ENCODE measurements at regions not wholly inside any gene's neighbourhood (a gene's known extent, or its start where the extent isn't known, plus 50 kb on each side); places are given as distances from the start of the nearest gene placed in this dataset.
"Not testable (repeated sequence)": the region's sequence is repeated elsewhere in the genome, so short reads cannot be mapped to it uniquely, and the experiment has no call there.

DNA sequence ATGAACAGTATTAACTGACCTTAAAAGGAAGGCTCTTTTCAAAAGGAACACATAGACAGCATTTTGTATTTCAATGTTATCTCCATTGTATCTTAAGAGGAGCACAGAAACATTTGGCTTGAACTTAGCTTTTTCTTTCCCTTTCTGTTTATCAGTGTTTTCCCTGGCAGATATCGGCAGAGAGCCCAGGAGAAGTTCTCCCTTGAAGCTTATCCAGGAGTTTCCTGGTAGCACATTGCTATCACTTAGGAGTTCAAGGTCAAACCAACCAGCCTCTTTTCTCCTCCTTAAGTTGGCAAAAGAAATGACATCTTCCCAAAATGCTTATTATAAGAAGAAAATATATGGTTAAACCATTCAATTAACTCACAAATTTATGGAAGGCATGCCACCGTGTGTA is 344.6 kb upstream of the UBE2E2 start:
- Histone ChIP-seq H3K36me3 (ENCODE audit: insufficient read depth, low read length) (no peaks in the 10 kb centered on the region), H3K9me3 (ENCODE audit: low read depth, low read length) (no peaks in the 10 kb centered on the region), H3K27ac (ENCODE audit: low read depth, low read length) (no peak overlapping the region), H4K20me1 (ENCODE audit: insufficient read depth, low read length) (no peaks in the 10 kb centered on the region), H3K27me3 (ENCODE audit: insufficient read depth, low read length) (no peaks in the 10 kb centered on the region), H3K4me3 (ENCODE audit: insufficient read depth, low read length) (no peak overlapping the region), H3K79me2 (ENCODE audit: insufficient read depth, low read length) (no peaks in the 10 kb centered on the region), H3K4me2 (ENCODE audit: insufficient read depth, low read length) (no peak overlapping the region), H2AFZ (ENCODE audit: low read length) (no peak overlapping the region), H3K4me1 (ENCODE audit: insufficient read depth, low read length) (no peaks in the 10 kb centered on the region)
- no peak for DNase-seq (ENCODE audit: insufficient read length, low spot score, missing footprints)
- TF ChIP-seq, protein P1, sequence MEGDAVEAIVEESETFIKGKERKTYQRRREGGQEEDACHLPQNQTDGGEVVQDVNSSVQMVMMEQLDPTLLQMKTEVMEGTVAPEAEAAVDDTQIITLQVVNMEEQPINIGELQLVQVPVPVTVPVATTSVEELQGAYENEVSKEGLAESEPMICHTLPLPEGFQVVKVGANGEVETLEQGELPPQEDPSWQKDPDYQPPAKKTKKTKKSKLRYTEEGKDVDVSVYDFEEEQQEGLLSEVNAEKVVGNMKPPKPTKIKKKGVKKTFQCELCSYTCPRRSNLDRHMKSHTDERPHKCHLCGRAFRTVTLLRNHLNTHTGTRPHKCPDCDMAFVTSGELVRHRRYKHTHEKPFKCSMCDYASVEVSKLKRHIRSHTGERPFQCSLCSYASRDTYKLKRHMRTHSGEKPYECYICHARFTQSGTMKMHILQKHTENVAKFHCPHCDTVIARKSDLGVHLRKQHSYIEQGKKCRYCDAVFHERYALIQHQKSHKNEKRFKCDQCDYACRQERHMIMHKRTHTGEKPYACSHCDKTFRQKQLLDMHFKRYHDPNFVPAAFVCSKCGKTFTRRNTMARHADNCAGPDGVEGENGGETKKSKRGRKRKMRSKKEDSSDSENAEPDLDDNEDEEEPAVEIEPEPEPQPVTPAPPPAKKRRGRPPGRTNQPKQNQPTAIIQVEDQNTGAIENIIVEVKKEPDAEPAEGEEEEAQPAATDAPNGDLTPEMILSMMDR (IDR thresholded peaks at IDR 0.05; ENCODE audit: extremely low read depth, low read depth, low read length): no peak

DNA sequence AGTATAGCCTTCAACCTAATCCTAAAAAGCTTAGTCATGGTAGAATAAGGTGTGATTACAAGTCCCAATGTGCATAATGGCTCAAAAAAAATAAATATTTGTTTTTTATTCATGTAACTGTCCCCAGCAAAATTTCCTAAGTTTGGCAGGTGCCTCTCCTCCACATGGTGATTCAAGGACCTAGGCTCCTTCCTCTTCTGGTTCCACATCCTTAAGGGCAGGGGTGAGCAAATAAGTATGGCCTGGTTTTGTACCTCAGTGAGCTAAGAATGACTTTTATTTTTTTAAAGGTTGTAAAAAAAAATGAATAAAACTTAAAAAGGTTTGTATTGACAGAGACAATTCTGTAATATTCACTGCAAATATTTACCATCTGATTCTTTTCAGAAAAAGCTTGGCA is 343.5 kb upstream of the UBE2E2 start:
- Histone ChIP-seq H3K79me2 (ENCODE audit: insufficient read depth, low read length) (no peaks in the 10 kb centered on the region), H3K4me3 (ENCODE audit: insufficient read depth, low read length) (no peak overlapping the region), H3K9me3 (ENCODE audit: low read depth, low read length) (no peaks in the 10 kb centered on the region)

DNA sequence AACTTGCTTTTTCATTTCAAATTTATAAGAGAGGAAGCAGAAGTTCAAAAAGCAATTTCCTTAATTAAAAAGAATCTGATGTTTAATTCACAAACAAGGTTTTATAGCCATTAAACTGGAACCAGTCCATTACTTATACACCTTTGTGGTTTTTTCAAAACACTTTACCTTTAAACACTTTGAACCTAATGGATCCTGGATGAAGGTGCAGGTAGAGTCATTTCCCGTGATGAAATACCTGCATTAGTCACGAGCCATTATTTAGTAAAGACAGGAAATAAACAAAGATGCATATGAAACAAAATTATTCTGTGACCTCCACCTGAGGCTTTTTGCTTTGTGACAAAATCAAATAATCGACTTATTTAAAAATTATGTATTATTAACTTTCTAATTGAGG is 341.7 kb upstream of the UBE2E2 start:
- Histone ChIP-seq H3K79me2 (ENCODE audit: insufficient read depth, low read length) (no peaks in the 10 kb centered on the region), H3K4me3 (ENCODE audit: insufficient read depth, low read length) (no peak overlapping the region), H2AFZ (ENCODE audit: low read length) (no peak overlapping the region), H3K9me3 (ENCODE audit: low read depth, low read length) (no peaks in the 10 kb centered on the region), H4K20me1 (ENCODE audit: insufficient read depth, low read length) (no peaks in the 10 kb centered on the region), H3K4me1 (ENCODE audit: insufficient read depth, low read length) (no peaks in the 10 kb centered on the region), H3K27ac (ENCODE audit: low read depth, low read length) (no peak overlapping the region), H3K4me2 (ENCODE audit: insufficient read depth, low read length) (no peak overlapping the region), H3K27me3 (ENCODE audit: insufficient read depth, low read length) (no peaks in the 10 kb centered on the region), H3K36me3 (ENCODE audit: insufficient read depth, low read length) (no peaks in the 10 kb centered on the region)
- DNase-seq (ENCODE audit: insufficient read length, low spot score, missing footprints): no peak
- TF ChIP-seq, protein P1 (IDR thresholded peaks at IDR 0.05; ENCODE audit: extremely low read depth, low read depth, low read length): no peak

More for the DNA sequence above, 343.5 kb upstream of the UBE2E2 start:
- TF ChIP-seq, protein P1 (IDR thresholded peaks at IDR 0.05; ENCODE audit: extremely low read depth, low read depth, low read length): no peak
- DNase-seq (ENCODE audit: insufficient read length, low spot score, missing footprints): no peak
- Histone ChIP-seq H2AFZ (ENCODE audit: low read length) (no peak overlapping the region), H3K36me3 (ENCODE audit: insufficient read depth, low read length) (no peaks in the 10 kb centered on the region), H3K4me2 (ENCODE audit: insufficient read depth, low read length) (no peak overlapping the region), H3K27ac (ENCODE audit: low read depth, low read length) (no peak overlapping the region), H3K4me1 (ENCODE audit: insufficient read depth, low read length) (no peaks in the 10 kb centered on the region), H3K27me3 (ENCODE audit: insufficient read depth, low read length) (no peaks in the 10 kb centered on the region), H4K20me1 (ENCODE audit: insufficient read depth, low read length) (no peaks in the 10 kb centered on the region)

DNA sequence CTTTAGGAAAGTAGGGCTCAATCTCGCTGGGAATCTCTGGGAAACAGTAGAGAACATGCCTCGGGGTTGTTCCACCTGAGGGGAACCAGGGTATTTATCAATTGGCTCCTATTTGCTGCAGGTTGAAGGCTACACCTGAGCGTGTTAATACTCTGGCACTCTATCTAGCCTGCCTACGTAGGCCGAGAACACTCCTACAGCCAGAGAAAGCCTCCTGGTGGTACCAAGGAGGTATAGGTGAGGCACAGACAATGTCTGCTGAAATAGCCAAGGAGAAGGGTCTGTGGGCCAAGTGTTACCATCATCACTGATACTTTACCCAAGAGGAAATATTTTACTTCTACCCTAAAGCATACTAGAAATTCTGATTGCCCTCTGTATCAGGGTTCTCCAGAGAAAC is 341.0 kb upstream of the UBE2E2 start:
- Histone ChIP-seq H3K4me1 (ENCODE audit: insufficient read depth, low read length) (no peaks in the 10 kb centered on the region), H3K9me3 (ENCODE audit: low read depth, low read length) (no peaks in the 10 kb centered on the region), H3K79me2 (ENCODE audit: insufficient read depth, low read length) (no peaks in the 10 kb centered on the region), H3K4me3 (ENCODE audit: insufficient read depth, low read length) (no peak overlapping the region), H2AFZ (ENCODE audit: low read length) (no peak overlapping the region), H3K36me3 (ENCODE audit: insufficient read depth, low read length) (no peaks in the 10 kb centered on the region), H3K27me3 (ENCODE audit: insufficient read depth, low read length) (no peaks in the 10 kb centered on the region), H3K27ac (ENCODE audit: low read depth, low read length) (no peak overlapping the region), H3K4me2 (ENCODE audit: insufficient read depth, low read length) (no peak overlapping the region), H4K20me1 (ENCODE audit: insufficient read depth, low read length) (no peaks in the 10 kb centered on the region)
- TF ChIP-seq, protein P1 (IDR thresholded peaks at IDR 0.05; ENCODE audit: extremely low read depth, low read depth, low read length): no peak
- no peak for DNase-seq (ENCODE audit: insufficient read length, low spot score, missing footprints)

DNA sequence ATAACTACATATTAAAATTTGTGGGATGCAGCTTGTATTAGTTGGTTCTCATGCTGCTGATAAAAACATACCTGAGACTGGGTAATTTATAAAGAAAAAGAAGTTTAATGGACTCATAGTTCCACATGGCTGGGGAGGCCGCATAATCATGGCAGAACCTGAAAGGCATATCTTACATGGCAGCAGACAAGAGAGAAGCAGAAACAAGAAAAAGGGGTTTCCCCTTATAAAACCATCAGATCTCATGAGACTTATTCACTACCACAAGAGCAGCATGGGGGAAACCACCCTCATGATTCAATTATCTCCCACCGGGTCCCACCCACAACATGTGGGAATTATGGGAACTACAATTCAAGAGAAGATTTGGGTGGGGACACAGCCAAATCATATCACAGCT is 320.3 kb upstream of the UBE2E2 start:
- H3K9me3 ChIP-seq (ENCODE audit: low read depth, low read length); H3K4me2 ChIP-seq (ENCODE audit: insufficient read depth, low read length); H3K27ac ChIP-seq (ENCODE audit: low read depth, low read length); DNase-seq (ENCODE audit: insufficient read length, low spot score, missing footprints); H2AFZ ChIP-seq (ENCODE audit: low read length); H3K4me1 ChIP-seq (ENCODE audit: insufficient read depth, low read length); H4K20me1 ChIP-seq (ENCODE audit: insufficient read depth, low read length); H3K27me3 ChIP-seq (ENCODE audit: insufficient read depth, low read length); H3K79me2 ChIP-seq (ENCODE audit: insufficient read depth, low read length); H3K4me3 ChIP-seq (ENCODE audit: insufficient read depth, low read length); H3K36me3 ChIP-seq (ENCODE audit: insufficient read depth, low read length): not testable (repeated sequence)
